ENCODE measurements at regions not wholly inside any gene's neighbourhood (a gene's known extent, or its start where the extent isn't known, plus 50 kb on each side); places are given as distances from the start of the nearest gene placed in this dataset.

GRCh38 chr1:233737341-233737740, 123.4 kb downstream of the KCNK1 start:
- intact Hi-C loops (cut with DNase I): no loop called here
- TF ChIP-seq CTCF (IDR thresholded peaks at IDR 0.05): no peak
- Histone ChIP-seq H3K27ac (no peak overlapping the region), H3K27me3 (no peaks in the 10 kb centered on the region), H3K4me3 (no peak overlapping the region), H3K4me1 (no peaks in the 10 kb centered on the region), H3K9me3 (no peaks in the 10 kb centered on the region), H3K36me3 (no peaks in the 10 kb centered on the region)
- no peak for ATAC-seq
- no peak for DNase-seq

- Histone ChIP-seq H3K9me3 (no peaks in the 10 kb centered on the region), H3K27me3 (no peaks in the 10 kb centered on the region), H3K36me3 (no peaks in the 10 kb centered on the region), H3K4me3 (no peak overlapping the region), H3K4me1 (no peaks in the 10 kb centered on the region), H3K27ac (no peak overlapping the region)
- no peak for ATAC-seq
- intact Hi-C loops (cut with DNase I): no loop called here
- TF ChIP-seq CTCF (IDR thresholded peaks at IDR 0.05): no peak
- DNase-seq: no peak
Observed at GRCh38 chr1:233738396-233738795, 124.5 kb downstream of the KCNK1 start.

- no peak overlapping the region for H3K27ac ChIP-seq
- ATAC-seq: no peak
- no peaks in the 10 kb centered on the region for H3K36me3 ChIP-seq
- intact Hi-C loops (cut with DNase I): no loop called here
- no peak for DNase-seq
- H3K4me3 ChIP-seq: no peak overlapping the region
- H3K4me1 ChIP-seq: no peaks in the 10 kb centered on the region
- H3K27me3 ChIP-seq: no peaks in the 10 kb centered on the region
- no peak for TF ChIP-seq CTCF (IDR thresholded peaks at IDR 0.05)
- H3K9me3 ChIP-seq: no peaks in the 10 kb centered on the region
Observed at GRCh38 chr1:233738850-233739249, 124.9 kb downstream of the KCNK1 start.

- no peak overlapping the region for H3K4me3 ChIP-seq
- H3K27me3 ChIP-seq: no peaks in the 10 kb centered on the region
- TF ChIP-seq CTCF (IDR thresholded peaks at IDR 0.05): no peak
- intact Hi-C loops (cut with DNase I): no loop called here
- DNase-seq: no peak
- H3K36me3 ChIP-seq: no peaks in the 10 kb centered on the region
- no peaks in the 10 kb centered on the region for H3K9me3 ChIP-seq
- no peak overlapping the region for H3K27ac ChIP-seq
- ATAC-seq: no peak
- H3K4me1 ChIP-seq: no peaks in the 10 kb centered on the region
Observed at GRCh38 chr1:233744779-233745513, 131.0 kb downstream of the KCNK1 start.

GRCh38 chr1:233750139-233750538, 136.2 kb downstream of the KCNK1 start:
- no peak overlapping the region for H3K4me3 ChIP-seq
- no peaks in the 10 kb centered on the region for H3K27me3 ChIP-seq
- ATAC-seq (no peak), DNase-seq (no peak)
- intact Hi-C loops (cut with DNase I): no loop called here
- H3K9me3 ChIP-seq: no peaks in the 10 kb centered on the region
- no peaks in the 10 kb centered on the region for H3K4me1 ChIP-seq
- no peak for TF ChIP-seq CTCF (IDR thresholded peaks at IDR 0.05)
- H3K27ac ChIP-seq: no peak overlapping the region
- no peaks in the 10 kb centered on the region for H3K36me3 ChIP-seq
